ENCODE measurements at regions not wholly inside any gene's neighbourhood (a gene's known extent, or its start where the extent isn't known, plus 50 kb on each side); places are given as distances from the start of the nearest gene placed in this dataset.

DNA sequence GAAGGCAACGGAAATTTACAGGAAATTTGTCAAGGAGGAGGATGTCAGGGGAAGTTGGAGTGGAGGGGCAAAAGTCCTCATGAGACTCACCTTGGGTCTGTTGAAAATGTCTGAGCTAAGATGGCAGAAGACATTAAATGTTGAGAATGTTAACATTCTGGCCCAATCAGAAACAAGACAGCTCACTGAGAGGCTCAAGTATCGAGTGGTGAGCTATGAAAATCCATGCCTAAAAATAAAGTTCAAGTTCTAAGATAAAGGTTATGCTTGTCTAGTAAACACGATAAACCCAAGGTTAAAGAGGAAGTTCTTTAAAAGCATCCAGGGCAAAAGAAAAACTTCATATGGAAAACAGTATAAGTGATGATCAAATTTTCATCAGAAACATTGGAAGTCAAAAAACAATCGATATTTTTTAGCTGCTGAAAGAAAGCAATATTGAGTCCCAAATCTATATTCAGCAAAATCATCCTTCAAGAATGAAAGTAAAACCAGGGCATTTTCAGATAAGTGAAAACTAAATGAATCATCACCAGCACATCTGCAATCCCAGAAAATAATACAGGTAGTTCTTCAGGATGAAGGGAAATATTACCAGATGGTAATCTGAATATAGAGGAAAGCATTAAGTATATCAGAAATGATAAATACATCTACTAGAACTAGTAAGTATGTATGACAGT lies 462.4 kb downstream of the TLL1 start:
- H3K36me3 ChIP-seq: no peaks in the 10 kb centered on the region
- no peak for DNase-seq (ENCODE audit: low read depth in 1 of 2, low spot score in 1 of 2)
- H3K4me3 ChIP-seq: no peak overlapping the region
- no peaks in the 10 kb centered on the region for H3K9me3 ChIP-seq (ENCODE audit: low read depth)
- H3K4me1 ChIP-seq (ENCODE audit: low read depth): no peaks in the 10 kb centered on the region
- no peaks in the 10 kb centered on the region for H3K27me3 ChIP-seq
- no peak for TF ChIP-seq CTCF (IDR thresholded peaks at IDR 0.05; ENCODE audit: low read depth, low read length)
- H3K27ac ChIP-seq: no peak overlapping the region

GRCh38 chr4:166341992-166342391 lies 469.0 kb downstream of the TLL1 start:
- Histone ChIP-seq H3K9me3 (ENCODE audit: low read depth) (no peaks in the 10 kb centered on the region), H3K4me3 (no peak overlapping the region), H3K4me1 (ENCODE audit: low read depth) (no peaks in the 10 kb centered on the region), H3K27ac (no peak overlapping the region), H3K36me3 (no peaks in the 10 kb centered on the region), H3K27me3 (no peaks in the 10 kb centered on the region)
- no peak for TF ChIP-seq CTCF (IDR thresholded peaks at IDR 0.05; ENCODE audit: low read depth, low read length)
- no peak for DNase-seq (ENCODE audit: low read depth in 1 of 2, low spot score in 1 of 2)

- no peak for TF ChIP-seq CTCF (IDR thresholded peaks at IDR 0.05; ENCODE audit: low read depth, low read length)
Measured at GRCh38 chr4:166363198-166363597, 490.2 kb downstream of the TLL1 start.

GRCh38 chr4:166366012-166366411 lies 493.0 kb downstream of the TLL1 start:
- DNase-seq (ENCODE audit: low read depth in 1 of 2, low spot score in 1 of 2): no peak
- TF ChIP-seq CTCF (IDR thresholded peaks at IDR 0.05; ENCODE audit: low read depth, low read length): no peak
- H3K27ac ChIP-seq: no peak overlapping the region

More at GRCh38 chr4:166363198-166363597, 490.2 kb downstream of the TLL1 start:
- Histone ChIP-seq H3K27ac (no peak overlapping the region), H3K36me3 (no peaks in the 10 kb centered on the region), H3K4me1 (ENCODE audit: low read depth) (no peaks in the 10 kb centered on the region), H3K9me3 (ENCODE audit: low read depth) (no peaks in the 10 kb centered on the region), H3K4me3 (no peak overlapping the region), H3K27me3 (no peaks in the 10 kb centered on the region)
- DNase-seq (ENCODE audit: low read depth in 1 of 2, low spot score in 1 of 2): no peak

GRCh38 chr4:166377578-166377977 lies 504.5 kb downstream of the TLL1 start:
- H3K36me3 ChIP-seq: no peaks in the 10 kb centered on the region
- DNase-seq (ENCODE audit: low read depth in 1 of 2, low spot score in 1 of 2): no peak
- H3K27ac ChIP-seq: no peak overlapping the region
- H3K9me3 ChIP-seq (ENCODE audit: low read depth): no peaks in the 10 kb centered on the region
- H3K4me1 ChIP-seq (ENCODE audit: low read depth): no peaks in the 10 kb centered on the region
- H3K4me3 ChIP-seq: no peak overlapping the region
- H3K27me3 ChIP-seq: no peaks in the 10 kb centered on the region
- TF ChIP-seq CTCF (IDR thresholded peaks at IDR 0.05; ENCODE audit: low read depth, low read length): no peak

More at GRCh38 chr4:166366012-166366411, 493.0 kb downstream of the TLL1 start:
- Histone ChIP-seq H3K4me3 (no peak overlapping the region), H3K9me3 (ENCODE audit: low read depth) (no peaks in the 10 kb centered on the region), H3K27me3 (no peaks in the 10 kb centered on the region), H3K36me3 (no peaks in the 10 kb centered on the region), H3K4me1 (ENCODE audit: low read depth) (no peaks in the 10 kb centered on the region)

All from cardiac muscle cell (in vitro differentiated cells and primary cell).